H1 (cell line): ENCODE measurements at regions not wholly inside any gene's neighbourhood (a gene's known extent, or its start where the extent isn't known, plus 50 kb on each side); places are given as distances from the start of the nearest gene placed in this dataset.
A peak's percentile ranks its signal among the peaks of the same experiment; 100 is the strongest.

ENCODE experiments used
- CTCF ChIA-PET: fragments of 300-600 bp; sonication (Branson Sonifier 250); formaldehyde crosslinking; loops from one replicate; lab custom pipeline; 2021; ENCODE audit not compliant: partially characterized antibody; lab: Charles Lee
- POLR2A ChIA-PET: fragments of 300-600 bp; sonication (Branson Sonifier 250); formaldehyde crosslinking; loops from one replicate; lab custom pipeline; 2021; ENCODE audit warnings: inconsistent platforms; ENCODE audit not compliant: partially characterized antibody; lab: Charles Lee
- DNase-seq, 2 experiments: peaks; one replicate each; pipeline versions ENCODE4 v3.0.0 to v3.0.0-alpha.2; 2010 to 2022; ENCODE audit warnings: low spot score in 2 of 2, low read depth in 1 of 2, mixed read lengths in 1 of 2
- FAIRE-seq: peaks from 2 replicates; lab custom pipeline; 2011; peaks lifted over from hg19 to GRCh38; lab: Jason Lieb, UNC
- H2AFZ ChIP-seq: 2 replicates; pipeline ENCODE4 v1.8.1; 2012; ENCODE audit warnings: low read length, inconsistent platforms
- H2AK5ac ChIP-seq: 2 replicates; pipeline ENCODE4 v1.6.1; 2013; ENCODE audit warnings: low read depth, low read length
- H2BK120ac ChIP-seq: replicated peaks from 2 replicates; pipeline ENCODE3; 2013; ENCODE audit warnings: low read depth, low read length, inconsistent platforms
- H2BK12ac ChIP-seq: 2 replicates; pipeline ENCODE4 v1.6.1; 2013; ENCODE audit warnings: low read depth, low read length
- H2BK15ac ChIP-seq: 2 replicates; pipeline ENCODE4 v1.6.1; 2013; ENCODE audit warnings: low read length
- H2BK20ac ChIP-seq: 2 replicates; pipeline ENCODE4 v1.6.1; 2013; ENCODE audit warnings: low read length
- H2BK5ac ChIP-seq: 2 replicates; pipeline ENCODE4 v1.6.1; 2013; ENCODE audit warnings: low read depth, low read length
- H3K14ac ChIP-seq: 2 replicates; pipeline ENCODE4 v1.6.1; 2013; ENCODE audit warnings: inconsistent platforms; ENCODE audit not compliant: insufficient read length
- H3K18ac ChIP-seq: 2 replicates; pipeline ENCODE4 v1.6.1; 2013; ENCODE audit warnings: low read length; ENCODE audit errors: extremely low read depth
- H3K23ac ChIP-seq: 2 replicates; pipeline ENCODE4 v1.6.1; 2013; ENCODE audit warnings: inconsistent platforms; ENCODE audit not compliant: insufficient read length
- H3K23me2 ChIP-seq: 2 replicates; pipeline ENCODE4 v1.6.1; 2013; ENCODE audit warnings: low read depth, low read length
- H3K27ac ChIP-seq: 2 replicates; pipeline ENCODE4 v1.6.1; 2011; ENCODE audit warnings: low read depth, low read length, inconsistent platforms
- H3K27me3 ChIP-seq, 4 experiments: replicated peaks in 1 of 4; 1 replicate in 1 of 4; 2 replicates in 3 of 4; pipeline versions ENCODE4 v1.6.1 to v1.8.1; 2011 to 2013; ENCODE audit warnings: low read length in 3 of 4, mild to moderate bottlenecking in 3 of 4, inconsistent platforms in 2 of 4, mixed read lengths in 2 of 4, moderate library complexity in 1 of 4; ENCODE audit not compliant: control insufficient read depth in 3 of 4, insufficient read depth in 3 of 4; ENCODE audit errors: extremely low read depth in 1 of 4
- H3K36me3 ChIP-seq, 4 experiments: 2 replicates each; pipeline versions ENCODE4 v1.6.1 to v1.8.1; 2011 to 2013; ENCODE audit warnings: mild to moderate bottlenecking in 4 of 4, low read length in 3 of 4, moderate library complexity in 2 of 4, control low read depth in 1 of 4, inconsistent platforms in 1 of 4; ENCODE audit not compliant: insufficient read depth in 4 of 4, control insufficient read depth in 2 of 4
- H3K4ac ChIP-seq: replicated peaks from 2 replicates; pipeline ENCODE3; 2013; ENCODE audit warnings: low read length, low read depth, mixed read lengths, inconsistent platforms; ENCODE audit not compliant: insufficient read length
- H3K4me1 ChIP-seq, 4 experiments: replicated peaks in 1 of 4; 1 replicate in 1 of 4; 2 replicates in 3 of 4; pipeline versions ENCODE4 v1.6.1 to v1.8.1; 2011 to 2013; ENCODE audit warnings: low read length in 3 of 4, inconsistent platforms in 2 of 4, mixed read lengths in 1 of 4; ENCODE audit not compliant: insufficient read depth in 4 of 4, control insufficient read depth in 3 of 4
- H3K4me2 ChIP-seq, 2 experiments: 2 replicates each; pipeline versions ENCODE4 v1.6.1 to v1.8.1; 2011 to 2013; ENCODE audit warnings: low read depth in 2 of 2, low read length in 2 of 2, control low read depth in 1 of 2, inconsistent platforms in 1 of 2, mild to moderate bottlenecking in 1 of 2; ENCODE audit not compliant: insufficient read depth in 1 of 2
- H3K4me3 ChIP-seq, 4 experiments: fragments of 200-600, 300-600 bp in 1 of 4; sonication (generic), shearing (Covaris generic), sonication (Bioruptor Twin) in 1 of 4; 2 replicates each; pipeline versions ENCODE4 v1.5.1 to v1.8.1; 2011 to 2016; ENCODE audit warnings: low read length in 4 of 4, low read depth in 3 of 4, control low read depth in 2 of 4, inconsistent platforms in 2 of 4, mild to moderate bottlenecking in 2 of 4, mixed read lengths in 1 of 4, moderate library complexity in 1 of 4; ENCODE audit not compliant: insufficient read depth in 2 of 4; ENCODE audit errors: extremely low read depth in 1 of 4
- H3K56ac ChIP-seq: replicated peaks from 2 replicates; pipeline ENCODE3; 2013; ENCODE audit warnings: low read depth, mild to moderate bottlenecking, mixed read lengths, low read length, inconsistent platforms; ENCODE audit not compliant: insufficient read length
- H3K79me1 ChIP-seq: 2 replicates; pipeline ENCODE4 v1.6.1; 2013; ENCODE audit warnings: low read depth, low read length, control low read depth
- H3K79me2 ChIP-seq, 2 experiments: 2 replicates each; pipeline versions ENCODE4 v1.6.1 to v1.8.1; 2012 to 2013; ENCODE audit warnings: low read length in 2 of 2, mild to moderate bottlenecking in 2 of 2, inconsistent platforms in 1 of 2; ENCODE audit not compliant: insufficient read depth in 2 of 2, control insufficient read depth in 1 of 2
- H3K9ac ChIP-seq, 4 experiments: replicated peaks in 1 of 4; 1 replicate in 1 of 4; 2 replicates in 3 of 4; pipeline versions ENCODE4 v1.6.1 to v1.8.1; 2011 to 2013; ENCODE audit warnings: low read depth in 3 of 4, low read length in 3 of 4, control low read depth in 2 of 4, mild to moderate bottlenecking in 2 of 4, moderate library complexity in 2 of 4, inconsistent platforms in 1 of 4; ENCODE audit errors: extremely low read depth in 1 of 4
- H3K9me3 ChIP-seq, 2 experiments: 2 replicates each; pipeline versions ENCODE4 v1.6.1 to v1.8.1; 2012 to 2013; ENCODE audit warnings: mild to moderate bottlenecking in 2 of 2, moderate library complexity in 2 of 2, control low read depth in 1 of 2, inconsistent platforms in 1 of 2, low read depth in 1 of 2, low read length in 1 of 2, mixed read lengths in 1 of 2; ENCODE audit not compliant: insufficient read depth in 2 of 2
- H4K20me1 ChIP-seq, 2 experiments: replicated peaks in 1 of 2; 2 replicates each; pipeline versions ENCODE3 to v1.8.1; 2011 to 2013; ENCODE audit warnings: inconsistent platforms in 2 of 2, low read length in 2 of 2, mild to moderate bottlenecking in 1 of 2; ENCODE audit not compliant: insufficient read depth in 2 of 2, control insufficient read depth in 1 of 2
- H4K5ac ChIP-seq: 2 replicates; pipeline ENCODE4 v1.6.1; 2013; ENCODE audit warnings: low read length, low read depth, mixed read lengths, inconsistent platforms; ENCODE audit not compliant: insufficient read length
- H4K8ac ChIP-seq: 2 replicates; pipeline ENCODE4 v1.8.0; 2013; ENCODE audit warnings: mild to moderate bottlenecking, moderate library complexity, low read length, inconsistent platforms; ENCODE audit not compliant: insufficient read depth; ENCODE audit errors: extremely low read depth
- H4K91ac ChIP-seq: replicated peaks from 2 replicates; pipeline ENCODE3; 2013; ENCODE audit warnings: low read length, mixed read lengths, inconsistent platforms; ENCODE audit not compliant: insufficient read length
- CBX5 ChIP-seq: fragments of 300-800, 300-1000 bp; sonication (generic); IDR thresholded peaks from 2 replicates; pipeline ENCODE4 v1.7.1; 2016; ENCODE audit warnings: antibody characterized with exemption, low read length, low read depth
- CTBP2 ChIP-seq: IDR thresholded peaks from 2 replicates; pipeline ENCODE4 v1.7.0; 2011; ENCODE audit warnings: borderline replicate concordance, mild to moderate bottlenecking, moderate library complexity, mixed read lengths, low read length; ENCODE audit not compliant: insufficient read depth, insufficient read length
- EGR1 ChIP-seq: IDR thresholded peaks from 2 replicates; pipeline ENCODE4 v1.6.1; 2011; ENCODE audit warnings: low read depth, low read length, borderline replicate concordance
- EZH2 ChIP-seq: fragments of 200-600 bp; sonication (generic); IDR thresholded peaks from 2 replicates; pipeline ENCODE4 v1.7.1; 2012; ENCODE audit warnings: low read depth, mild to moderate bottlenecking, moderate library complexity, low read length, inconsistent platforms; ENCODE audit not compliant: severe bottlenecking
- FOSL1 ChIP-seq: IDR thresholded peaks from 2 replicates; pipeline ENCODE4 v1.6.1; 2011; ENCODE audit warnings: mild to moderate bottlenecking, low read depth, low read length, moderate library complexity; ENCODE audit not compliant: insufficient read depth
- PHF8 ChIP-seq: fragments of 200-600 bp; sonication (generic); conservative IDR thresholded peaks from 2 replicates; pipeline ENCODE4 v1.7.1; 2012; ENCODE audit warnings: low read depth, mild to moderate bottlenecking, inconsistent platforms, low read length, moderate library complexity
- RFX5 ChIP-seq: IDR thresholded peaks from 2 replicates; pipeline ENCODE4 v1.6.1; 2011; ENCODE audit warnings: low read depth, low read length, improper control_type of control experiment, borderline replicate concordance
- TAF7 ChIP-seq: optimal IDR thresholded peaks from 2 replicates; pipeline ENCODE3; 2011; ENCODE audit warnings: low read depth, mild to moderate bottlenecking, inconsistent platforms, low read length, moderate library complexity, borderline replicate concordance
- TEAD4 ChIP-seq: IDR thresholded peaks from 2 replicates; pipeline ENCODE4 v1.6.1; 2012; ENCODE audit warnings: low read depth, low read length, inconsistent platforms, mixed read lengths
- WGBS, 2 experiments: shearing (Covaris generic) in 1 of 2; methylation state at CpG; one replicate each; pipeline versions ENCODE4 v1.1.6 to v1.1.7; 2013 to 2015; ENCODE audit warnings: low lambda C conversion rate in 2 of 2, mixed read lengths in 2 of 2, inconsistent platforms in 1 of 2, low coverage in 1 of 2, missing lambda C conversion rate in 1 of 2; ENCODE audit not compliant: insufficient replicate concordance in 2 of 2, insufficient coverage in 1 of 2, insufficient read length in 1 of 2; ENCODE audit errors: extremely low coverage in 1 of 2, missing lambda C conversion rate in 1 of 2; 5-methylcytosine and 5-hydroxymethylcytosine counted together
- TF ChIP-seq, protein P1 (sequence below): IDR thresholded peaks from 2 replicates; pipeline ENCODE4 v1.6.1; 2012; ENCODE audit warnings: low read length, inconsistent platforms

GRCh38 chr9:135255841-135256580 is 168.5 kb downstream of the OLFM1 start:
- Histone ChIP-seq H3K4ac (no peak overlapping the region), H3K4me2 (no peak overlapping the region), H2AK5ac (no peak overlapping the region; the same call in 1 of the 2 replicates), H3K9me3 (no peaks in the 10 kb centered on the region), H3K4me3 (no peak overlapping the region), H2AFZ (no peak overlapping the region), H3K18ac (no peak overlapping the region; the same call in 1 of the 2 replicates), H2BK15ac (no peak overlapping the region), H2BK5ac (no peak overlapping the region; the same call in 1 of the 2 replicates), H3K27ac (no peak overlapping the region), H3K9ac (no peak overlapping the region), H3K79me1 (0 out of 2 replicates have a peak, but pooled peaks cover under 1% of the 10 kb centered on the region), H3K79me2 (no peaks in the 10 kb centered on the region), H3K27me3 (peaks cover 0 to 8% (median 0%) of the 10 kb centered on the region in 4 experiments; a peak in 3 of 7 replicates), H3K56ac (no peak overlapping the region), H2BK20ac (peak overlapping the region; percentile 32; the same call in 1 of the 2 replicates), H4K91ac (peak overlapping the region; percentile 55), H3K23me2 (no peaks in the 10 kb centered on the region; the same call in 1 of the 2 replicates), H4K5ac (no peak overlapping the region), H2BK12ac (peak overlapping the region; percentile 87; the same call in 1 of the 2 replicates), H2BK120ac (no peak overlapping the region), H3K4me1 (peaks cover 4 to 27% (median 20%) of the 10 kb centered on the region in 4 experiments), H4K20me1 (no peaks in the 10 kb centered on the region), H4K8ac (no peak overlapping the region), H3K14ac (no peak overlapping the region), H3K36me3 (no peaks in the 10 kb centered on the region), H3K23ac (no peak overlapping the region)
- FAIRE-seq (no peak), DNase-seq (no peak)
- 83% methylated on average over 12 of the region's 23 CpGs; no CpG with 5 or more reads in 1 of the 2 experiments for WGBS, 2 experiments
- CTCF ChIA-PET, result interaction anchor here (0.6 to 1.5 kb wide), 2 partner anchors 156 to 182 kb away, joined by 3 read pairs; no protein-coding TSS in a partner anchor
- POLR2A ChIA-PET, result no interaction called here
- TF ChIP-seq CTBP2, result no peak
- no peak for TF ChIP-seq EGR1
- TF ChIP-seq TAF7, result no peak
- no peak for TF ChIP-seq RFX5
- no peak for TF ChIP-seq EZH2
- TF ChIP-seq, protein P1, sequence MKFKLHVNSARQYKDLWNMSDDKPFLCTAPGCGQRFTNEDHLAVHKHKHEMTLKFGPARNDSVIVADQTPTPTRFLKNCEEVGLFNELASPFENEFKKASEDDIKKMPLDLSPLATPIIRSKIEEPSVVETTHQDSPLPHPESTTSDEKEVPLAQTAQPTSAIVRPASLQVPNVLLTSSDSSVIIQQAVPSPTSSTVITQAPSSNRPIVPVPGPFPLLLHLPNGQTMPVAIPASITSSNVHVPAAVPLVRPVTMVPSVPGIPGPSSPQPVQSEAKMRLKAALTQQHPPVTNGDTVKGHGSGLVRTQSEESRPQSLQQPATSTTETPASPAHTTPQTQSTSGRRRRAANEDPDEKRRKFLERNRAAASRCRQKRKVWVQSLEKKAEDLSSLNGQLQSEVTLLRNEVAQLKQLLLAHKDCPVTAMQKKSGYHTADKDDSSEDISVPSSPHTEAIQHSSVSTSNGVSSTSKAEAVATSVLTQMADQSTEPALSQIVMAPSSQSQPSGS, result no peak
- TF ChIP-seq PHF8, result no peak
- TF ChIP-seq CBX5, result no peak
- no peak for TF ChIP-seq TEAD4
- TF ChIP-seq FOSL1, result no peak
